ENCODE measurements at regions not wholly inside any gene's neighbourhood (a gene's known extent, or its start where the extent isn't known, plus 50 kb on each side); places are given as distances from the start of the nearest gene placed in this dataset.
"Not testable (repeated sequence)": the region's sequence is repeated elsewhere in the genome, so short reads cannot be mapped to it uniquely, and the experiment has no call there.

DNA sequence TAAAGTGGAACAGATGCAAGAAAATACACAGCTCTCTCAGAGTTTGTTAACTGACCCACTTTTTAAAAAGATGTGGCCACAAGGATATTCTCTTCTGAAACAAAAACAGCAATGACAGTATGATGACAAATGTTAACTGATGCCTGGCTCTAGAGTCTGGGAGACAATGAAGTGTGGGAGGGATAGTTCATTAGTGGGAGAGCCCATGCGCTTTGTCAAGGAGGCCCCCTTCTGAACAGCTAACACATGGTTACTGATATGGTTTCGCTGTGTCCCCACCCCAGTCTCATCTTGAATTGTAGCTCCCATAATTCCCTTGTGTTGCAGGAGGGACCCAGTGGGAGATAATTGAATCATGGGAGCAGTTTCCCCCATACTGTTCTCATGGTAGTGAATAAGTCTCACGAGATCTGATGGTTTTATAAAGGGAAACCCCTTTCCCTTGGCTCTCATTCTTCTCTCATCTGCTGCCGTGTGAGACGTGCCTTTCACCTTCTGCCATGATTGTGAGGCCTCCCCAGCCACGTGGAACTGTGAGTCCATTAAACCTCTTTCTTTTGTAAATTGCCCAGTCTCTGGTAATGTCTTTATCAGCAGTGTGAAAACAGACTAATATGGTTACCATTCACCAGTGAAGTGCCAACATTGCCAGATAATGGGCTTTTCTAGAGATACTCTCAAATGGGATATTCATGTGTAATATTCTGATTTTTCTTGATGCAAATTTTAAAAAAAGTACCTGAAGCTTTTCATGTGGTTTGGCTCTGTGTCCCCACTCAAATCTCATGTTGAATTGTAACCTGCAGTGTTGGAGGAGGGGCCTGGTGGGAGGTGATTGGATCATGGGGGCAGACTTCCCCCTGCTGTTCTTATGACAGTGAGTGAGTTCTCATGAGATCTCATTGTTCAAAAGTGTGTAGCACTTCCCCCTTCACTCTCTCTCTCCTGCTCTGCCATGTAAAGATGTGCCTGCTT is 435.8 kb downstream of the SHISA9 start:
- not testable (repeated sequence) for DNase-seq

- DNase-seq: no peak
Measured at GRCh38 chr16:13338044-13338443, 436.6 kb downstream of the SHISA9 start.

- DNase-seq: no peak
Measured at GRCh38 chr16:13342675-13343074, 441.3 kb downstream of the SHISA9 start.

- DNase-seq: no peak
Measured at GRCh38 chr16:13344001-13344400, 442.6 kb downstream of the SHISA9 start.

GRCh38 chr16:13348416-13348815 is 447.0 kb downstream of the SHISA9 start:
- DNase-seq: no peak

DNA sequence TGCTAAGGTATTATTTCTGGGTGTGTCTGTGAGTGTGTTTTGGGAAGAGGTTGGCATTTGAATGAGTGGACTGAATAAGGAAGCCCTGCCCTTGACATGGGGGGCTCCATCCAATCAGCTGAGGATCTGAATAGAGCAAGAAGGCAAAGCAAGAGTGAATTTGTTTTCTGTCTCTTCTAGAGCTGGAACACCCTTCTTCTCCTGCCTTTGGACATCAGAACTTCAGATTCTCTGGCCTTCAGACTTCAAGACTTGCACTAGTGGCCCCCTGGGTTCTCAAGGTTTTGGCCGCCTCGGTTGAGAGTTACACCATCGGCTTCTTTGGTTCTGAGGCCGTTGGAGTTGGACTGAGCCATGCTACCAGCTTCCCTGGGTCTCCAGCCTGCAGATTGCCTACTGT is 448.6 kb downstream of the SHISA9 start:
- no peak for DNase-seq

DNA sequence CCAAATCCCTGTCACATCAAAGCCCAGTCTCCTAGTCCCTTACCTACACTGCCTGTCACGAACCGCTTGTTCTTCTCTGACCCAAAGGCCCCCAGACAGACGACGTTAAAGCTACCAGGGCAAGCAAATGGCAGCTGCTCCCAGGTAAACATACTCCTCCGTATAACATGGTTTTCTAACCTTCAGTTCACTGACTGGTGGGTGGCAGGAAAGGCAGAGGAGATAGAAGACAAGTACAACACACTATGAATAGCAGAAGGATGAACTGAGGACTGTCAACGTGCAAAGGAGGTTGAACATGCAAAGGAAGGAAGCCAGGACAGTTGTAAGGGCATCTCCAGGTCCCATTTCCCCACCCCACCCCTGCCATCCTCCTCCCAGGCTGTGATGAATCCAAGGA is 449.8 kb downstream of the SHISA9 start:
- no peak for DNase-seq

- DNase-seq: no peak
Measured at GRCh38 chr16:13351601-13352217, 450.3 kb downstream of the SHISA9 start.

GRCh38 chr16:13352796-13353195 is 451.4 kb downstream of the SHISA9 start:
- DNase-seq: not testable (repeated sequence)

GRCh38 chr16:13357842-13358241 is 456.4 kb downstream of the SHISA9 start:
- DNase-seq: not testable (repeated sequence)

DNA sequence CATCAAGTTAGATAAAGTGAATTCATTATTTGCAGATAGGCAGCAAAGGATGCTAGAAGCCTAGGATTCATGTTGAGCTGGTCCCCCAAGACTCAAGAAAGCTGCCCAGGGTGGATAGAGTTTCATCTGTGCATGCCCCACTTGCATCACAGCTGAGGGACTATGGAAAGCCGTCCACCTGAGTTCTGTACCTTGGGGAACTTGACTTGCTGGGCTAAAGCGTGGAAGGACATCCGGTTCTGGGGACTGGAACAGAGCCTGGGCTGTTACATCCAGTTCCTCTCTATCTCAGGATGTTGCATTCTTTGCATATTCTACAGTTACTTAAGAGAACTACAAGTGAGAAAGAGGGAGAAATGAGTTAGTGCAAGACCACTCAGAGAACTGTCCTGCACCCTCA is 458.4 kb downstream of the SHISA9 start:
- no peak for DNase-seq

GRCh38 chr16:13372421-13372820 is 471.0 kb downstream of the SHISA9 start:
- no peak for DNase-seq

- no peak for DNase-seq
Measured at GRCh38 chr16:13376174-13376573, 474.8 kb downstream of the SHISA9 start.

- DNase-seq: no peak
Measured at GRCh38 chr16:13377143-13377542, 475.7 kb downstream of the SHISA9 start.

- no peak for DNase-seq
Measured at GRCh38 chr16:13378151-13378550, 476.8 kb downstream of the SHISA9 start.

GRCh38 chr16:13379266-13379665 is 477.9 kb downstream of the SHISA9 start:
- no peak for DNase-seq

DNA sequence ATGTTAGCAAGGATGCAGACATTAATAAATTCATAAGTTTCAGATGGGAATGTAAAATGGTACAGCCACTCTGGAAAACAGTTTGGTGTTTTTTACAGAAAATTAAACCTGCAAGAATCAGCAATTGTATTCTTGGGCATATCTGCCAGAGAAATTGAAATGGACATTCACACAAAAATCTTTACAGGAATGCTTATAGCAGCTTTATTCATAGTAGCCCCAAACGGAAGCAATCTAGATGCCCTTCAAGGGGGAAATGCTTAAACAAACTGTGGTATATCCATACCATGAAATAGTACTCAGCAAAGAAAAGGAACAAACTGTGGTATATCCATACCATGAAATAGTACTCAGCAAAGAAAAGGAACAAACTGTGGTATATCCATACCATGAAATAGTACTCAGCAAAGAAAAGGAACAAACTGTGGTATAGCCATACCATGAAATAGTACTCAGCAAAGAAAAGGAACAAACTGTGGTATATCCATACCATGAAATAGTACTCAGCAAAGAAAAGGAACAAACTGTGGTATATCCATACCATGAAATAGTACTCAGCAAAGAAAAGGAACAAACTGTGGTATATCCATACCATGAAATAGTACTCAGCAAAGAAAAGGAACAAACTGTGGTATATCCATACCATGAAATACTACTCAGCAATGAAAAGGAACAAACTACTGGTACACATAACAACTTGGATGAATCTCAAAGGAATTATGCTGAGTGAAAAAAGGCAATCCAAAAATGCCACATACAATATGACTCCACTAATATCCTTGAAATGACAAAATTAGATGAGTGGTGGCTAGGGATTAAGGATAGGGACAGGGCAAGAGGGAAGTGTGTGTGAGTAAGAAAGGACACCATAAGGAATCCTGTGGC is 484.0 kb downstream of the SHISA9 start:
- not testable (repeated sequence) for DNase-seq

- no peak for DNase-seq
Measured at GRCh38 chr16:13390093-13390985, 488.9 kb downstream of the SHISA9 start.

DNA sequence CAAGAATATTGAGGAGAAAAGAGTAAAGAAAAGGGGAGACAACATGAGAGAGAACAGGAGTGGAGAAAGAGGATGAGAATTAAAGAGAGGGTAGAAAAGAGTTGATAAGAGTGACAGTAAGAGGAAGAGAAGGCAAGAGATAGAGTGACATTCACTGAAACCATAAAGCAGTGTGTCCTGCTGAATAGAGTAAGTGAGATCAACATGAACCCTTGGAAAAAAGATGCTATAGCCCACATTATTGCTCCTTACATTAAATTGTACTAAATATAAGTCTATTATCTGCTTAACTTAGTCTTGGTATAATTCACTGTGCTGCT is 489.5 kb downstream of the SHISA9 start:
- DNase-seq: no peak

DNA sequence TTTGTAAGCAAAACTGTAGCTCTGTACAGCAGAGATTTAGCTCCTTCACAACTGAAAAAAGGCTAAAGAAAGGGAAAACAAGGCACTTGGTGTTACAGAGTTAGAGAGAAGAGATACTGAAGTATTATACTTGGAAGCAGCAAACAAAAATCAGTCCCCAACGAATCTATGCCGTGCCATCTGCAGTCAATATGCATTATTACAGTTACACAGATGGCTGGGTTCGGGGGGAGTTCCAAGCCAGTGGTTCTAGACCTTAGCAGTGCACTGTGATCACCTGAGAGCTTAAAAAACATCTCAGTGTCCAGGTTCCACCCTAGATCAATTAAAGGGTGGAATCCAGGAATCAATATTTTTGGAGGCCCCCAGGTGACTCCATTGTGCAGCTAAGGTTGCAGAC is 489.9 kb downstream of the SHISA9 start:
- DNase-seq: no peak

- DNase-seq: no peak
Measured at GRCh38 chr16:13392341-13392740, 490.9 kb downstream of the SHISA9 start.

GRCh38 chr16:13393816-13394215 is 492.4 kb downstream of the SHISA9 start:
- DNase-seq: no peak

Measured in EL (cell line).